ENCODE measurements at regions not wholly inside any gene's neighbourhood (a gene's known extent, or its start where the extent isn't known, plus 50 kb on each side); places are given as distances from the start of the nearest gene placed in this dataset.

DNA sequence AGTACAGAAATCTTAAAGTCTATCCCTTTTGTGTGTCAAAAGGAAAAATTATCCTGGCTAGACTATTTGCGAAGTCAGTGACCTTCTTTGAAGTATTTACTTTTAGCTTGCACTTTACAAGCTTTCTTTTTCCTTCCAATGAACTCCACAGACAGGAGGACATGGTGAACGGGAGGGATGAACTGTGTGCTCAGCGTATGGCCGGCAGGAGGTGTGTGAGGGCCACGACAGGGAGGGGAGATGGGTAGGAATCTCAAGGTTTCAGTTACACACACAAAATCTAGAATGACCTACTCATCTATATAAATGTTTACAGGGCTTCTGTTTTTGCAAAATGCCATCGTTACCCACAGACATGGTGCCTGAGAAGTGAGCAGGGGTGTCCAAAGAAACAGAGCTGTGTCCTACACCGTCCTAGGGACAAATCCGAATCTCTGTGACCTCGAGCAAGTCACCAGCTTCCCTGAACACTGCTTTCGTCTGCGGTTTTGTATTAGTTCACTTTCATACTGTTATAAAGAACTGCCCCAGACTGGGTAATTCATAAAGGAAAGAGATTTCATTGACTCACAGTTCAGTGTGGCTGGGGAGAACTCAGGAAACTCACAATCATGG, 537.2 kb downstream of the LIG4 start:
- TF ChIP-seq, protein P1, sequence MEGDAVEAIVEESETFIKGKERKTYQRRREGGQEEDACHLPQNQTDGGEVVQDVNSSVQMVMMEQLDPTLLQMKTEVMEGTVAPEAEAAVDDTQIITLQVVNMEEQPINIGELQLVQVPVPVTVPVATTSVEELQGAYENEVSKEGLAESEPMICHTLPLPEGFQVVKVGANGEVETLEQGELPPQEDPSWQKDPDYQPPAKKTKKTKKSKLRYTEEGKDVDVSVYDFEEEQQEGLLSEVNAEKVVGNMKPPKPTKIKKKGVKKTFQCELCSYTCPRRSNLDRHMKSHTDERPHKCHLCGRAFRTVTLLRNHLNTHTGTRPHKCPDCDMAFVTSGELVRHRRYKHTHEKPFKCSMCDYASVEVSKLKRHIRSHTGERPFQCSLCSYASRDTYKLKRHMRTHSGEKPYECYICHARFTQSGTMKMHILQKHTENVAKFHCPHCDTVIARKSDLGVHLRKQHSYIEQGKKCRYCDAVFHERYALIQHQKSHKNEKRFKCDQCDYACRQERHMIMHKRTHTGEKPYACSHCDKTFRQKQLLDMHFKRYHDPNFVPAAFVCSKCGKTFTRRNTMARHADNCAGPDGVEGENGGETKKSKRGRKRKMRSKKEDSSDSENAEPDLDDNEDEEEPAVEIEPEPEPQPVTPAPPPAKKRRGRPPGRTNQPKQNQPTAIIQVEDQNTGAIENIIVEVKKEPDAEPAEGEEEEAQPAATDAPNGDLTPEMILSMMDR (IDR thresholded peaks at IDR 0.05), result no peak
- TF ChIP-seq YY1 (IDR thresholded peaks at IDR 0.05; ENCODE audit: low read depth) (no peak), SIN3A (IDR thresholded peaks at IDR 0.05; ENCODE audit: borderline replicate concordance, low read depth, low read length) (no peak), NRF1 (IDR thresholded peaks at IDR 0.05; ENCODE audit: low read depth, low read length) (no peak), EP300 (IDR thresholded peaks at IDR 0.05; ENCODE audit: borderline replicate concordance in 1 of 2, low read depth in 1 of 2, low read length in 1 of 2) (no peak)
